B cell (primary cell): ENCODE measurements at regions not wholly inside any gene's neighbourhood (a gene's known extent, or its start where the extent isn't known, plus 50 kb on each side); places are given as distances from the start of the nearest gene placed in this dataset.
"Not testable (repeated sequence)": the region's sequence is repeated elsewhere in the genome, so short reads cannot be mapped to it uniquely, and the experiment has no call there.

Source experiments
- ATAC-seq: fragments of 200-7000 bp; cut with Tn5 transposase; one replicate; pipeline ENCODE4 v1.10.0; 2021; ENCODE audit warnings: low read depth, mild to moderate bottlenecking, moderate number of reproducible peaks, moderate library complexity
- CTCF ChIA-PET: fragments of 350-600 bp; sonication (Branson Sonifier 250); formaldehyde crosslinking; loops from one replicate; lab custom pipeline; 2021; ENCODE audit warnings: antibody characterized with exemption, inconsistent platforms; lab: Charles Lee
- POLR2A ChIA-PET: fragments of 350-600 bp; sonication (Branson Sonifier 250); formaldehyde crosslinking; loops from one replicate; lab custom pipeline; 2021; ENCODE audit warnings: antibody characterized with exemption; lab: Charles Lee
- DNase-seq: peaks from one replicate; pipeline ENCODE4 v3.0.0; 2013
- H2AFZ ChIP-seq: 2 replicates; pipeline ENCODE4 v1.6.1; 2012; ENCODE audit warnings: mild to moderate bottlenecking, low read depth, low read length; ENCODE audit not compliant: insufficient read depth, poor library complexity, severe bottlenecking
- H3K27ac ChIP-seq, 2 donors: 1 replicate in 1 of 2; 2 replicates in 1 of 2; pipeline ENCODE4 v1.5.1; 2012 to 2013; ENCODE audit warnings: low read length in 2 of 2, mild to moderate bottlenecking in 2 of 2, moderate library complexity in 1 of 2
- H3K27me3 ChIP-seq, 4 experiments: fragments of 200-600 bp in 1 of 4; sonication (generic) in 1 of 4; replicated peaks in 1 of 4; 1 replicate in 2 of 4; 2 replicates in 2 of 4; pipeline versions ENCODE4 v1.6.1 to v1.7.0; 2013 to 2016; ENCODE audit warnings: low read length in 3 of 4, mild to moderate bottlenecking in 2 of 4, mixed read lengths in 1 of 4, moderate library complexity in 1 of 4; ENCODE audit not compliant: insufficient read depth in 4 of 4, control insufficient read depth in 3 of 4; ENCODE audit errors: control extremely low read depth in 1 of 4
- H3K36me3 ChIP-seq, 2 experiments: replicated peaks in 1 of 2; 1 replicate in 1 of 2; 2 replicates in 1 of 2; pipeline versions ENCODE4 v1.6.1 to v1.7.1; 2013; ENCODE audit warnings: low read length in 1 of 2; ENCODE audit not compliant: insufficient read depth in 2 of 2, control insufficient read depth in 1 of 2; ENCODE audit errors: control extremely low read depth in 1 of 2, extremely low read depth in 1 of 2
- H3K4me1 ChIP-seq, 2 donors: fragments of 200-600 bp in 1 of 2; sonication (generic) in 1 of 2; 1 replicate in 1 of 2; 2 replicates in 1 of 2; pipeline versions ENCODE4 v1.5.1 to v1.6.1; 2013 to 2017; ENCODE audit warnings: low read length in 2 of 2; ENCODE audit not compliant: control insufficient read depth in 2 of 2, insufficient read depth in 2 of 2
- H3K4me2 ChIP-seq: replicated peaks from 2 replicates; pipeline ENCODE3; 2012; ENCODE audit warnings: mild to moderate bottlenecking, low read depth, low read length; ENCODE audit not compliant: poor library complexity, severe bottlenecking
- H3K4me3 ChIP-seq, 5 experiments: fragments of 200-600 bp in 1 of 5; sonication (generic) in 1 of 5; 1 replicate in 3 of 5; 2 replicates in 2 of 5; pipeline versions ENCODE4 v1.5.1 to v1.7.0; 2011 to 2016; ENCODE audit warnings: low read length in 4 of 5, mild to moderate bottlenecking in 4 of 5, low read depth in 2 of 5, control low read depth in 1 of 5, moderate library complexity in 1 of 5; ENCODE audit not compliant: insufficient read depth in 1 of 5; ENCODE audit errors: control extremely low read depth in 1 of 5, extremely low read depth in 1 of 5
- H3K79me2 ChIP-seq: fragments of 200-600 bp; sonication (generic); one replicate; pipeline ENCODE4 v1.6.0; 2016; ENCODE audit warnings: low read length; ENCODE audit not compliant: control insufficient read depth, insufficient read depth
- H3K9ac ChIP-seq: fragments of 200-600 bp; sonication (generic); 2 replicates; pipeline ENCODE4 v1.6.1; 2017; ENCODE audit warnings: mild to moderate bottlenecking, low read length, moderate library complexity
- H3K9me3 ChIP-seq, 3 donors: one replicate each; pipeline versions ENCODE4 v1.6.1 to v1.7.1; 2013; ENCODE audit warnings: low read length in 2 of 3; ENCODE audit not compliant: control insufficient read depth in 2 of 3, insufficient read depth in 1 of 3; ENCODE audit errors: control extremely low read depth in 1 of 3
- H4K20me1 ChIP-seq: 2 replicates; pipeline ENCODE4 v1.6.0; 2012; ENCODE audit warnings: mild to moderate bottlenecking, low read length; ENCODE audit not compliant: insufficient read depth, control insufficient read depth, poor library complexity, severe bottlenecking
- H3K27ac Mint-ChIP-seq: one replicate; pipeline ENCODE4 v1.8.0; 2021; ENCODE audit warnings: mixed read lengths
- H3K27me3 Mint-ChIP-seq: one replicate; pipeline ENCODE4 v1.8.0; 2021; ENCODE audit warnings: mixed read lengths
- H3K4me1 Mint-ChIP-seq: one replicate; pipeline ENCODE4 v1.8.0; 2021; ENCODE audit warnings: mixed read lengths
- H3K4me3 Mint-ChIP-seq: one replicate; pipeline ENCODE4 v1.8.0; 2021; ENCODE audit warnings: mixed read lengths
- H3K9me3 Mint-ChIP-seq: one replicate; pipeline ENCODE4 v1.8.0; 2022; ENCODE audit warnings: mixed read lengths; ENCODE audit not compliant: insufficient read depth
- CTCF ChIP-seq: fragments of 200-600 bp; IDR thresholded peaks from one replicate; pipeline ENCODE4 v1.8.0; 2022; ENCODE audit warnings: antibody characterized with exemption, mild to moderate bottlenecking
- EZH2 ChIP-seq: IDR thresholded peaks from 2 replicates; pipeline ENCODE4 v1.6.1; 2012; ENCODE audit warnings: borderline replicate concordance, low read depth, mild to moderate bottlenecking, moderate library complexity, low read length; ENCODE audit not compliant: insufficient read depth, poor library complexity, severe bottlenecking
- WGBS: methylation state at CpG from one replicate; pipeline ENCODE4 v1.1.5; 2013; ENCODE audit warnings: missing lambda C conversion rate; ENCODE audit not compliant: insufficient coverage; 5-methylcytosine and 5-hydroxymethylcytosine counted together
- intact Hi-C: fragments of 100-400 bp; cut with micrococcal nuclease; formaldehyde crosslinking; loops from one replicate; pipeline ENCODE4 v1.10.0; 2022

- Histone ChIP-seq H3K9ac (no peak overlapping the region), H3K79me2 (no peaks in the 10 kb centered on the region), H3K36me3 (no peaks in the 10 kb centered on the region), H3K27me3 (no peaks in the 10 kb centered on the region), H3K27ac (no peak overlapping the region), H3K9me3 (peaks cover 0 to 2% (median 0%) of the 10 kb centered on the region in 3 donors), H2AFZ (no peak overlapping the region), H4K20me1 (no peaks in the 10 kb centered on the region), H3K4me1 (no peaks in the 10 kb centered on the region), H3K4me2 (no peak overlapping the region), H3K4me3 (no peak overlapping the region)
- H3K9me3 Mint-ChIP-seq, result no peaks in the 10 kb centered on the region
- no peak for DNase-seq
- no peak overlapping the region for H3K4me3 Mint-ChIP-seq
- no peak for TF ChIP-seq EZH2
- no peak for TF ChIP-seq CTCF
- POLR2A ChIA-PET, result no interaction called here
- no peak overlapping the region for H3K27ac Mint-ChIP-seq
- no peaks in the 10 kb centered on the region for H3K4me1 Mint-ChIP-seq
- 85% methylated on average over 5 of the region's 8 CpGs for WGBS
- H3K27me3 Mint-ChIP-seq, result no peaks in the 10 kb centered on the region
- CTCF ChIA-PET, result no interaction called here
- intact Hi-C loops, result no loop called here
- ATAC-seq, result no peak
Measured at GRCh38 chr3:137191951-137192350, 234.2 kb downstream of the IL20RB start.

- H3K36me3 ChIP-seq, result no peaks in the 10 kb centered on the region
- no peak overlapping the region for H2AFZ ChIP-seq
- H3K79me2 ChIP-seq, result no peaks in the 10 kb centered on the region
- intact Hi-C loops, result no loop called here
- Mint-ChIP-seq H3K27ac (no peak overlapping the region), H3K9me3 (no peaks in the 10 kb centered on the region), H3K27me3 (no peaks in the 10 kb centered on the region), H3K4me3 (no peak overlapping the region), H3K4me1 (no peaks in the 10 kb centered on the region)
- H3K4me2 ChIP-seq, result no peak overlapping the region
- no peak overlapping the region for H3K9ac ChIP-seq
- H3K4me1 ChIP-seq, result no peaks in the 10 kb centered on the region
- no peaks in the 10 kb centered on the region for H3K27me3 ChIP-seq
- peaks cover 0 to 3% (median 0%) of the 10 kb centered on the region in 3 donors for H3K9me3 ChIP-seq
- H4K20me1 ChIP-seq, result no peaks in the 10 kb centered on the region
- ChIA-PET POLR2A (no interaction called here), CTCF (no interaction called here)
- TF ChIP-seq EZH2 (no peak), CTCF (no peak)
- 75% methylated on average over 3 of the region's 4 CpGs for WGBS
- H3K4me3 ChIP-seq, result no peak overlapping the region
- no peak for ATAC-seq
- DNase-seq, result no peak
- no peak overlapping the region for H3K27ac ChIP-seq
Measured at GRCh38 chr3:137194301-137194700, 236.5 kb downstream of the IL20RB start.

GRCh38 chr3:137198374-137198773, 240.6 kb downstream of the IL20RB start:
- intact Hi-C loops, ATAC-seq, H3K27ac Mint-ChIP-seq, H3K27ac ChIP-seq, H3K9me3 ChIP-seq, H3K27me3 ChIP-seq, H3K9ac ChIP-seq, H3K4me1 ChIP-seq, H3K4me3 ChIP-seq, H3K9me3 Mint-ChIP-seq, CTCF ChIA-PET, H2AFZ ChIP-seq, H4K20me1 ChIP-seq, H3K4me1 Mint-ChIP-seq, H3K79me2 ChIP-seq, H3K36me3 ChIP-seq, DNase-seq, POLR2A ChIA-PET, H3K4me2 ChIP-seq, H3K27me3 Mint-ChIP-seq, H3K4me3 Mint-ChIP-seq: not testable (repeated sequence)
- over 99% methylated on average over 21 of the region's 32 CpGs for WGBS
